RWPE2 (cell line): ENCODE measurements at regions not wholly inside any gene's neighbourhood (a gene's known extent, or its start where the extent isn't known, plus 50 kb on each side); places are given as distances from the start of the nearest gene placed in this dataset.

ENCODE experiments used
- ATAC-seq: fragments of 200-7000 bp; cut with Tn5 transposase; 3 replicates; pipeline ENCODE4 v1.9.1; 2021; ENCODE audit warnings: low read depth
- DNase-seq: peaks from one replicate; pipeline ENCODE4 v3.0.0-alpha.2; 2020; ENCODE audit warnings: low spot score
- H3K27ac ChIP-seq: fragments of 450-650 bp; 2 replicates; pipeline ENCODE4 v1.5.1; 2017; ENCODE audit warnings: mild to moderate bottlenecking; ENCODE audit not compliant: poor library complexity, severe bottlenecking
- H3K27me3 ChIP-seq: fragments of 250-450 bp; sonication (Bioruptor Pico); 2 replicates; pipeline ENCODE4 v1.5.1; 2021; ENCODE audit warnings: mild to moderate bottlenecking, moderate library complexity; ENCODE audit not compliant: insufficient read depth, poor library complexity, severe bottlenecking
- H3K36me3 ChIP-seq: fragments of 250-450 bp; sonication (Bioruptor Pico); 2 replicates; pipeline ENCODE4 v1.5.1; 2020; ENCODE audit warnings: low read depth, mild to moderate bottlenecking, moderate library complexity
- H3K4me1 ChIP-seq: fragments of 250-450 bp; sonication (Bioruptor Pico); 2 replicates; pipeline ENCODE4 v1.5.1; 2021; ENCODE audit warnings: mild to moderate bottlenecking, moderate library complexity; ENCODE audit not compliant: insufficient read depth, poor library complexity, severe bottlenecking
- H3K4me3 ChIP-seq: fragments of 250-450 bp; sonication (Bioruptor Pico); 2 replicates; pipeline ENCODE4 v1.5.1; 2021; ENCODE audit warnings: mild to moderate bottlenecking, moderate library complexity; ENCODE audit not compliant: severe bottlenecking
- H3K9me3 ChIP-seq: fragments of 250-450 bp; sonication (Bioruptor Pico); 2 replicates; pipeline ENCODE4 v1.5.1; 2021; ENCODE audit warnings: mild to moderate bottlenecking, moderate library complexity; ENCODE audit not compliant: severe bottlenecking
- TF ChIP-seq, protein P1 (sequence below): fragments of 450-650 bp; IDR thresholded peaks from one replicate; pipeline ENCODE4 v1.5.1; 2017; ENCODE audit warnings: mild to moderate bottlenecking, moderate library complexity; ENCODE audit not compliant: poor library complexity, severe bottlenecking

DNA sequence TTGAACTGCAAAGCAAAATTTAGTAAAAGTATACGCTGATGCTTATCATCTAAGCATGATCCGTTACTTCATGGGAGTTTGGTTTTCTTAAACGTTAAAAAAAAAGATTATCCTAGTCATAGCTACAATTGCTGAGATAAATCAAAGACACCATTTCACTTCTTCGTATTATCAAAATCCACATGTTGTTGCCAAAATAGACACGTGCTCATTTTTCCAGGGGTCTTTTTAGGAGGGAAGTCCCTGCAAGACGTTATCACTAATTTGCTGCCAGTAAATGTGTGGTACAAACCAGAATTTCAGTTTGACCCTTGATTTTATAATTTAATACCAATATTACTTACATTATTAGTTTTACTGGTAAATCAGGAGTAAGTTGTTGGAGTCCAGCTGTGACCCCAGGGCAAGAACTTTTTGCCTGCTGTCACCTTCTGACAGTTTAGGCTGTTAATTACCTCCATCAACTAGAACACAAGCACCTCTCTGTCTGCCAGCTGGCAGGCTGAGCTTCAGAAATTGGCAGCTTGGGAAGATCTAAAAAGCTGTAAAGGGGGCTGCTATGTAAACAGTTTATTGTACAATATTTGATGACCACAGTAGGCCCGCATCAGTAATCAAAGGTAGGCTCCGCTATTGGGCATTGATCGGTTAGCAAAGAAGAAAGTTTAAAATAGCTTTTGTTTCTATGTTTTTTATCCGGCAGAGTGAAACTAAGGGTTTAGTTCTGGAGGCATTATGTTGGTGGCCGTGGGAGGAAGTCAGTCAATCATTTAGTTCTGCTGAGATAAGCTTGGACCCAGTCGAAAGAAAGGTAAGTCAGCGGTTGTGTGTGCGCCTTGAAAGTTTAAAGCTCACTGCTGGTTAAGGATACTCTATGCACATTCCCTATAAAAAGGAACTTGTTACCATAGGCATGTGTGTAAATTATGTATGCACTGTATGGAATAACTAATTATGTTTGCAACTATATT lies 196.4 kb downstream of the FBXO8 start:
- Histone ChIP-seq H3K27ac (no peak overlapping the region), H3K9me3 (no peaks in the 10 kb centered on the region)
- DNase-seq, result no peak

DNA sequence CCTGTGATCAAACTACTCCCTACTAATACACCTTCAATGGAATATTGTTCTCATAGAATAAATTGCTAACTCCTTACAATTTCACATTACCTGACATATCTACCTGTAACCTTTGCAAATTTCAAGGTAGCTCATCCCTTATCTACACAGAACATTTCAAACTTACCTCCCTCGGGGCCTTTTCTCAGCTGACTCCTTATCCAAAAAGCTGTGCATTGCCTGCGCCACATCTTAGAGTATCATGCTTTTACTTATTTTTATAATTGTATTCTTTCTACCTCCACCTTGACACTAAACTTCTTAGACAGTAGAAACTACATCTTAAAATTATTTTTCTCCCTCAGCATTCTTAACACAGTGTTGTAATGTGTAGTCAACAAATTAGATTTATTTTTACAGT lies 198.5 kb downstream of the FBXO8 start:
- Histone ChIP-seq H3K4me1 (no peaks in the 10 kb centered on the region), H3K36me3 (no peaks in the 10 kb centered on the region), H3K27me3 (no peaks in the 10 kb centered on the region), H3K4me3 (no peak overlapping the region), H3K27ac (no peak overlapping the region), H3K9me3 (no peaks in the 10 kb centered on the region)
- DNase-seq, result no peak
- TF ChIP-seq, protein P1, sequence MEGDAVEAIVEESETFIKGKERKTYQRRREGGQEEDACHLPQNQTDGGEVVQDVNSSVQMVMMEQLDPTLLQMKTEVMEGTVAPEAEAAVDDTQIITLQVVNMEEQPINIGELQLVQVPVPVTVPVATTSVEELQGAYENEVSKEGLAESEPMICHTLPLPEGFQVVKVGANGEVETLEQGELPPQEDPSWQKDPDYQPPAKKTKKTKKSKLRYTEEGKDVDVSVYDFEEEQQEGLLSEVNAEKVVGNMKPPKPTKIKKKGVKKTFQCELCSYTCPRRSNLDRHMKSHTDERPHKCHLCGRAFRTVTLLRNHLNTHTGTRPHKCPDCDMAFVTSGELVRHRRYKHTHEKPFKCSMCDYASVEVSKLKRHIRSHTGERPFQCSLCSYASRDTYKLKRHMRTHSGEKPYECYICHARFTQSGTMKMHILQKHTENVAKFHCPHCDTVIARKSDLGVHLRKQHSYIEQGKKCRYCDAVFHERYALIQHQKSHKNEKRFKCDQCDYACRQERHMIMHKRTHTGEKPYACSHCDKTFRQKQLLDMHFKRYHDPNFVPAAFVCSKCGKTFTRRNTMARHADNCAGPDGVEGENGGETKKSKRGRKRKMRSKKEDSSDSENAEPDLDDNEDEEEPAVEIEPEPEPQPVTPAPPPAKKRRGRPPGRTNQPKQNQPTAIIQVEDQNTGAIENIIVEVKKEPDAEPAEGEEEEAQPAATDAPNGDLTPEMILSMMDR, result no peak
- ATAC-seq, result no peak

More for the DNA sequence above, 196.4 kb downstream of the FBXO8 start:
- Histone ChIP-seq H3K36me3 (no peaks in the 10 kb centered on the region), H3K4me3 (no peak overlapping the region), H3K4me1 (no peaks in the 10 kb centered on the region), H3K27me3 (no peaks in the 10 kb centered on the region)
- ATAC-seq, result no peak
- TF ChIP-seq, protein P1, result no peak

DNA sequence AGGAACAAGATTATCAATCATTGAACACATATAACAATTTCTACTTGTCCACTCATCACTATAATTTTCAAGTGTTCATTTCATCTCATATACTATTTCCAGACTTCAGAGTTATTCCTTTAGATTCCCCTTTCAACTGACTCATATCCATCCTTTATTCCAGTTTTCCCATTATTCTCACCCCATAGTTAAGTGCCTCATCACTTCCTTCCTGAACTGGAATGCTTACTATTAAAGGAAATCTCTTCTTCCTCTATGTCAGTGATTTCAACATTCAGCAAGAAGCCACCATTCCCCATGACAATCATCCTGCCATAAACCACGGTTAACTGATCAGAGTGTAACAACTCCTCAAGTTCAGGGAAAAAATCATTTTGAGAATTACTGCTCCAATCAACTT lies 198.9 kb downstream of the FBXO8 start:
- no peak for DNase-seq
- H3K27me3 ChIP-seq, result no peaks in the 10 kb centered on the region
- no peaks in the 10 kb centered on the region for H3K36me3 ChIP-seq
- no peaks in the 10 kb centered on the region for H3K4me1 ChIP-seq
- H3K9me3 ChIP-seq, result no peaks in the 10 kb centered on the region
- no peak overlapping the region for H3K4me3 ChIP-seq
- TF ChIP-seq, protein P1, result no peak
- no peak overlapping the region for H3K27ac ChIP-seq
- ATAC-seq, result no peak

DNA sequence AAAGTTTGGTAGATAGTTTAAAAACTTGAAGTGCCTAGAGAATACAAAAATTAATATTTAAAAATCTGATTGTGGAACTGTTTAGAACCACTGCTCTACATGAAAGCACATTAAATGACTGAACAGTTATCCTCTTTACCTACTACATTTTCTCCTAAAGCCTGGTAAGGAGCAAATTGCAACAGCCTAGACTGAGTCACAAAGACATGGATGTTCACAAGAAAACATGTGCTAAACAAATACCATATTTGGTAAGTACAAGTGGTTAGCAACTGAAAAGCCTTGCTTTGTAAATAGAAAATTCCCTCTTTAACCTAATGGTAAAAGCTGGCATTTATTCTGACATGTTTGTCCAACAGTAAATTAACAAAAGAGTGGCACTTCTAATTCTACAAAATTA lies 203.1 kb downstream of the FBXO8 start:
- no peaks in the 10 kb centered on the region for H3K9me3 ChIP-seq
- H3K4me3 ChIP-seq, result no peak overlapping the region
- H3K4me1 ChIP-seq, result no peaks in the 10 kb centered on the region
- TF ChIP-seq, protein P1, result no peak
- ATAC-seq (no peak), DNase-seq (no peak)
- H3K27ac ChIP-seq, result no peak overlapping the region
- H3K36me3 ChIP-seq, result no peaks in the 10 kb centered on the region
- no peaks in the 10 kb centered on the region for H3K27me3 ChIP-seq

DNA sequence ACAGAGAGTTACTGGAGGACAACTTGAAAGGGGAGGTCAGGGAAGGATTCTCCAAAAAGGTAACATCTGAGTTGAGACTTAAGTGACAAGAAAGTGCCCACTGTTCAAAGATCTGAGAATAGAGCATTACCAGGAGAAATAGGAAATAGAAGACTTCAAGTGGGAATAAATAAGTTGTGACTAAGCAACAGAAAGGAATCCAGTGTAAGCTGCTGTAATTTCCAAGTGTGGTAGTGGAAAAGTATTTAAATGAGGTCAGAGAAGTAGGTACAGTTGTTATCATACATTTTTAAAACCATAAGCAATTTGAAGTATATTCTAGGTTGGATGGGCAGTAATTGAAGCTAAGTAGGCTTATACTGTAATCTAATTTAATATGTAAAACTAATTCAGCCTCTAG lies 211.9 kb downstream of the FBXO8 start:
- Histone ChIP-seq H3K27ac (no peak overlapping the region), H3K4me1 (no peaks in the 10 kb centered on the region), H3K36me3 (no peaks in the 10 kb centered on the region), H3K4me3 (no peak overlapping the region), H3K27me3 (no peaks in the 10 kb centered on the region), H3K9me3 (no peaks in the 10 kb centered on the region)
- TF ChIP-seq, protein P1, result no peak
- DNase-seq (no peak), ATAC-seq (no peak)
